Panc1 (cell line): ENCODE measurements at regions not wholly inside any gene's neighbourhood (a gene's known extent, or its start where the extent isn't known, plus 50 kb on each side); places are given as distances from the start of the nearest gene placed in this dataset.

Source experiments
- CTCF ChIP-seq: fragments of 450-650 bp; IDR thresholded peaks from 2 replicates; pipeline ENCODE4 v1.5.1; 2017; ENCODE audit warnings: mild to moderate bottlenecking
- SIN3A ChIP-seq: IDR thresholded peaks from 2 replicates; pipeline ENCODE4 v1.6.1; 2012; ENCODE audit warnings: low read depth, mild to moderate bottlenecking, low read length, moderate library complexity, borderline replicate concordance; ENCODE audit not compliant: insufficient read depth

- TF ChIP-seq CTCF (no peak), SIN3A (no peak)
Observed at GRCh38 chr5:57315941-57316340, 142.1 kb downstream of the GPBP1 start.
